CD4-positive, alpha-beta T cell (primary cell): ENCODE measurements at regions not wholly inside any gene's neighbourhood (a gene's known extent, or its start where the extent isn't known, plus 50 kb on each side); places are given as distances from the start of the nearest gene placed in this dataset.

Experiments used
- ATAC-seq: fragments of 200-7000 bp; cut with Tn5 transposase; one replicate; pipeline ENCODE4 v1.10.0; 2022; ENCODE audit warnings: mild to moderate bottlenecking; ENCODE audit not compliant: poor library complexity
- CTCF ChIA-PET: fragments of 350-600 bp; sonication (Branson Sonifier 250); formaldehyde crosslinking; loops from one replicate; lab custom pipeline; 2021; ENCODE audit warnings: antibody characterized with exemption, inconsistent platforms; lab: Charles Lee
- POLR2A ChIA-PET: fragments of 350-600 bp; sonication (Branson Sonifier 250); formaldehyde crosslinking; loops from one replicate; lab custom pipeline; 2021; ENCODE audit warnings: antibody characterized with exemption, inconsistent platforms; lab: Charles Lee
- DNase-seq, 14 experiments: peaks; one replicate each; pipeline ENCODE4 v3.0.0-alpha.2; 2013 to 2020; ENCODE audit warnings: mixed read lengths in 2 of 14
- H3K27ac ChIP-seq, 2 donors: one replicate each; pipeline versions ENCODE4 v1.5.1 to v1.7.0; 2013; ENCODE audit warnings: low read length in 2 of 2, low read depth in 1 of 2, mild to moderate bottlenecking in 1 of 2
- H3K27me3 ChIP-seq, 2 experiments: 1 replicate in 1 of 2; 2 replicates in 1 of 2; pipeline versions ENCODE4 v1.6.1 to v1.7.0; 2013; ENCODE audit warnings: low read length in 2 of 2, control low read depth in 1 of 2, mild to moderate bottlenecking in 1 of 2, moderate library complexity in 1 of 2; ENCODE audit not compliant: insufficient read depth in 2 of 2, control insufficient read depth in 1 of 2
- H3K36me3 ChIP-seq: one replicate; pipeline ENCODE4 v1.6.1; 2013; ENCODE audit warnings: low read length, control low read depth; ENCODE audit not compliant: insufficient read depth
- H3K4me1 ChIP-seq: one replicate; pipeline ENCODE4 v1.6.1; 2013; ENCODE audit warnings: low read length, control low read depth; ENCODE audit not compliant: insufficient read depth
- H3K4me3 ChIP-seq: one replicate; pipeline ENCODE4 v1.5.1; 2013; ENCODE audit warnings: mild to moderate bottlenecking, low read length, moderate library complexity
- H3K9me3 ChIP-seq, 2 experiments: 1 replicate in 1 of 2; 2 replicates in 1 of 2; pipeline versions ENCODE4 v1.6.1 to v1.7.0; 2013; ENCODE audit warnings: low read length in 2 of 2, mild to moderate bottlenecking in 2 of 2, control low read depth in 1 of 2, moderate library complexity in 1 of 2; ENCODE audit not compliant: control insufficient read depth in 1 of 2, insufficient read depth in 1 of 2
- H3K27ac Mint-ChIP-seq: one replicate; pipeline ENCODE4 v1.8.0; 2020; ENCODE audit warnings: mixed read lengths
- H3K27me3 Mint-ChIP-seq: one replicate; pipeline ENCODE4 v1.8.0; 2021; ENCODE audit warnings: mixed read lengths
- H3K36me3 Mint-ChIP-seq: one replicate; pipeline ENCODE4 v1.8.0; 2021; ENCODE audit warnings: low read depth, mixed read lengths
- H3K4me1 Mint-ChIP-seq: one replicate; pipeline ENCODE4 v1.8.0; 2021; ENCODE audit warnings: low read depth, mixed read lengths
- H3K4me3 Mint-ChIP-seq: one replicate; pipeline ENCODE4 v1.8.0; 2020; ENCODE audit warnings: mild to moderate bottlenecking, mixed read lengths
- H3K9me3 Mint-ChIP-seq: one replicate; pipeline ENCODE4 v1.8.0; 2020; ENCODE audit warnings: mixed read lengths
- CTCF ChIP-seq: fragments of 200-600 bp; IDR thresholded peaks from one replicate; pipeline ENCODE4 v1.8.0; 2022; ENCODE audit warnings: antibody characterized with exemption, mild to moderate bottlenecking
- intact Hi-C, 2 experiments: fragments of 100-400 bp; cut with DNase I in 1 of 2; cut with micrococcal nuclease in 1 of 2; formaldehyde crosslinking; loops; one replicate each; pipeline versions ENCODE4 v1.15.1 to v1.9.0; 2023 to 2025; cut with DNase I, micrococcal nuclease

- Histone ChIP-seq H3K27ac (no peak overlapping the region), H3K9me3 (peaks cover 0 to 7% of the 10 kb centered on the region in 2 experiments), H3K27me3 (no peaks in the 10 kb centered on the region), H3K36me3 (no peaks in the 10 kb centered on the region), H3K4me3 (no peak overlapping the region), H3K4me1 (no peaks in the 10 kb centered on the region)
- Mint-ChIP-seq H3K27me3 (no peaks in the 10 kb centered on the region), H3K9me3 (peaks cover 2% of the 10 kb centered on the region), H3K27ac (no peak overlapping the region), H3K36me3 (no peaks in the 10 kb centered on the region), H3K4me3 (no peak overlapping the region), H3K4me1 (no peaks in the 10 kb centered on the region)
- ChIA-PET POLR2A (no interaction called here), CTCF (no interaction called here)
- DNase-seq (no peak), ATAC-seq (no peak)
- intact Hi-C loops = no loop called here
- TF ChIP-seq CTCF = no peak
These were observed 105.4 kb upstream of the PCDH7 start for GRCh38 chr4:30614771-30615170.

- H3K4me3 Mint-ChIP-seq = no peak overlapping the region
- no peaks in the 10 kb centered on the region for H3K27me3 Mint-ChIP-seq
- POLR2A ChIA-PET = no interaction called here
These were observed 103.1 kb upstream of the PCDH7 start for GRCh38 chr4:30616942-30617646.

GRCh38 chr4:30617836-30618235 is 102.3 kb upstream of the PCDH7 start:
- DNase-seq = no peak
- CTCF ChIA-PET = no interaction called here
- Histone ChIP-seq H3K36me3 (no peaks in the 10 kb centered on the region), H3K27me3 (no peaks in the 10 kb centered on the region), H3K9me3 (no peaks in the 10 kb centered on the region), H3K27ac (no peak overlapping the region), H3K4me1 (no peaks in the 10 kb centered on the region), H3K4me3 (no peak overlapping the region)
- intact Hi-C loops = no loop called here
- no peak for ATAC-seq
- Mint-ChIP-seq H3K27ac (no peak overlapping the region), H3K9me3 (no peaks in the 10 kb centered on the region), H3K4me1 (no peaks in the 10 kb centered on the region), H3K27me3 (no peaks in the 10 kb centered on the region), H3K4me3 (no peak overlapping the region), H3K36me3 (no peaks in the 10 kb centered on the region)
- POLR2A ChIA-PET = no interaction called here
- no peak for TF ChIP-seq CTCF

More at GRCh38 chr4:30616942-30617646, 103.1 kb upstream of the PCDH7 start:
- ATAC-seq (no peak), DNase-seq (no peak)
- H3K36me3 Mint-ChIP-seq = no peaks in the 10 kb centered on the region
- no peak overlapping the region for H3K27ac Mint-ChIP-seq
- no peak for TF ChIP-seq CTCF
- no peaks in the 10 kb centered on the region for H3K4me1 Mint-ChIP-seq
- peaks cover 2% of the 10 kb centered on the region for H3K9me3 Mint-ChIP-seq
- intact Hi-C loops = no loop called here
- H3K4me1 ChIP-seq = no peaks in the 10 kb centered on the region
- H3K9me3 ChIP-seq = peaks cover 0 to 3% of the 10 kb centered on the region in 2 experiments
- no peak overlapping the region for H3K27ac ChIP-seq
- no peaks in the 10 kb centered on the region for H3K36me3 ChIP-seq
- CTCF ChIA-PET = no interaction called here
- no peak overlapping the region for H3K4me3 ChIP-seq
- no peaks in the 10 kb centered on the region for H3K27me3 ChIP-seq
